ENCODE measurements at regions not wholly inside any gene's neighbourhood (a gene's known extent, or its start where the extent isn't known, plus 50 kb on each side); places are given as distances from the start of the nearest gene placed in this dataset.

DNA sequence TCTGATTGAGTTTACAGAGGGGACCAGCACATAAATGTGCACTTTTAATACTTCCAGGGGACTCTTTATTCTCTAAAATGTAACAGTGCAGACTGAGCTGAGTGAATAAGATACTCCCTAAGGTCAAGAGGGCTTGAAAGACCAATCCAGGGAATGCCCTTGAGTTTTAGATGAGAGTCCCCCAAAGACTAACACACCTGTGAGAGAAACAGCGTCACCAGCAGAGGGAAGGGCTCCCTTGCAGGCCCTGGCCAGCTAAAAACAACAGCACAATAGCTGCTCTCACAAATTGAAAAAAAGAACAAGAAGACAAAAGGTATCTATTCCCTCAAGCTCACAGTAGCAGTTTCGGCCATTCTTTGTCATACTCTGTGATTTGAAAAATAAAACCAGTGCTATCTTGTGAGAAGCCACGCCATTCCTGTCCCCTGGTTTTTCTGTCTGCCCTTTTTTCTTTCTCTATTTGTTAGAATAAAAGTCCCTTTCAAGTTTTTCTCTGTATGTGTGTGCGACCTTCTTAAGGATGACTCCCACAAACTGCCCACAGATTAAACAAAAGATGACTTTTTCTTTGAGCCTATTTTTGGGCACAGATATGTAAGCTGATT is 230.4 kb upstream of the BMPER start:
- TF ChIP-seq CTCF (IDR thresholded peaks at IDR 0.05) (no peak), POLR2A (IDR thresholded peaks at IDR 0.05) (no peak)

Data from esophagus squamous epithelium (tissue), 4 donors.